Gastrocnemius medialis (tissue), 4 donors: ENCODE measurements at regions not wholly inside any gene's neighbourhood (a gene's known extent, or its start where the extent isn't known, plus 50 kb on each side); places are given as distances from the start of the nearest gene placed in this dataset.

Source experiments
- POLR2A ChIP-seq, 2 donors: fragments of 450-650 bp; IDR thresholded peaks; one replicate each; pipeline ENCODE4 v1.6.1; 2017; ENCODE audit warnings: antibody characterized with exemption in 2 of 2, mild to moderate bottlenecking in 2 of 2, moderate library complexity in 2 of 2
- TF ChIP-seq, protein P1 (sequence below), 5 experiments: fragments of 450-650 bp in 3 of 5; fragments of 200-600 bp in 2 of 5; sonication (generic) in 2 of 5; IDR thresholded peaks in 4 of 5; conservative IDR thresholded peaks in 1 of 5; 1 replicate in 4 of 5; 2 replicates in 1 of 5; pipeline ENCODE4 v1.5.1; 2016 to 2019; ENCODE audit warnings: antibody characterized with exemption in 5 of 5, mild to moderate bottlenecking in 3 of 5, moderate library complexity in 3 of 5

DNA sequence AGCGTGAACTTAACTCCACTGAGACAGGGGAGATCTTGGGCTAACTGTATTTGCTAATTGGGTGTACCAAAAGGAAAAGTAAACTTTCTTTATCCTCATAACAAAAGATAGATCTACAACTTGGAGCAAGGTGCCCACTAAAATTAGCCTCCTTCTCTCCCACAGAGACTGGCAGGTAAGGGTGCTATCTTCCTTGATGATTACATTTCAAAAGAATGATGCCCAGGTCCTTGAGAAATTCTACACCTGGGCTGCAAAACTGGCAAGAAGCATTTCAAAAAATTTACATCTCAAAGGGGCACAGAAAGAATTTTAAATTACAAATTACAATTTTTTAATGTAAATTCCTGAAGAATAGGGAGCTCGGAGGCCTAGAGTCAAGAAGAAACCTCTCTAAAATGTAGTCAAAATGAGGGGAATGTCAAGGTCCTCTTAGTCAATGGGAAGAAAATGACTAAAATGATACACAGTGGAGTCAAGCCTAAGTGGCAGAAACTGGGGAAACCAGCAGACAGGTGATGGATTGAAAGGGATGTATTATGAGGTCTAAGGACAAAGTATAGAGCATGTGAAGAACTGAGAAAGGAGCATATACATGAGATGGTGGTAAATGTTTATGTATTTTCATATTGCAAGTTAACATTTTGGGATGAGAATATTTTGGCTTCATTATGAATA is 348.3 kb upstream of the TUSC1 start:
- TF ChIP-seq POLR2A (IDR thresholded peaks at IDR 0.05): no peak
- TF ChIP-seq, protein P1, sequence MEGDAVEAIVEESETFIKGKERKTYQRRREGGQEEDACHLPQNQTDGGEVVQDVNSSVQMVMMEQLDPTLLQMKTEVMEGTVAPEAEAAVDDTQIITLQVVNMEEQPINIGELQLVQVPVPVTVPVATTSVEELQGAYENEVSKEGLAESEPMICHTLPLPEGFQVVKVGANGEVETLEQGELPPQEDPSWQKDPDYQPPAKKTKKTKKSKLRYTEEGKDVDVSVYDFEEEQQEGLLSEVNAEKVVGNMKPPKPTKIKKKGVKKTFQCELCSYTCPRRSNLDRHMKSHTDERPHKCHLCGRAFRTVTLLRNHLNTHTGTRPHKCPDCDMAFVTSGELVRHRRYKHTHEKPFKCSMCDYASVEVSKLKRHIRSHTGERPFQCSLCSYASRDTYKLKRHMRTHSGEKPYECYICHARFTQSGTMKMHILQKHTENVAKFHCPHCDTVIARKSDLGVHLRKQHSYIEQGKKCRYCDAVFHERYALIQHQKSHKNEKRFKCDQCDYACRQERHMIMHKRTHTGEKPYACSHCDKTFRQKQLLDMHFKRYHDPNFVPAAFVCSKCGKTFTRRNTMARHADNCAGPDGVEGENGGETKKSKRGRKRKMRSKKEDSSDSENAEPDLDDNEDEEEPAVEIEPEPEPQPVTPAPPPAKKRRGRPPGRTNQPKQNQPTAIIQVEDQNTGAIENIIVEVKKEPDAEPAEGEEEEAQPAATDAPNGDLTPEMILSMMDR (IDR thresholded peaks at IDR 0.05 in 4 of 5, conservative IDR thresholded peaks at IDR 0.05 in 1 of 5): no peak
